ENCODE measurements at regions not wholly inside any gene's neighbourhood (a gene's known extent, or its start where the extent isn't known, plus 50 kb on each side); places are given as distances from the start of the nearest gene placed in this dataset.

- TF ChIP-seq SIX5 (IDR thresholded peaks at IDR 0.05; ENCODE audit: low read depth, low read length), result no peak
- TF ChIP-seq SRF (IDR thresholded peaks at IDR 0.05; ENCODE audit: low read depth, low read length), result no peak
- no peak for TF ChIP-seq SP2 (IDR thresholded peaks at IDR 0.05; ENCODE audit: low read length)
- TF ChIP-seq E2F6 (IDR thresholded peaks at IDR 0.05), result no peak
- no peak for TF ChIP-seq POLR2AphosphoS5 (IDR thresholded peaks at IDR 0.05; ENCODE audit: low read depth, low read length)
- no peak for TF ChIP-seq RAD21 (IDR thresholded peaks at IDR 0.05 in 1 of 2, conservative IDR thresholded peaks at IDR 0.05 in 1 of 2; ENCODE audit: low read depth in 2 of 2, low read length in 2 of 2)
- TF ChIP-seq TBP (IDR thresholded peaks at IDR 0.05; ENCODE audit: low read depth, low read length), result no peak
- no peak for TF ChIP-seq CHD1 (IDR thresholded peaks at IDR 0.05; ENCODE audit: low read depth, low read length)
- no peak for TF ChIP-seq CBX5 (IDR thresholded peaks at IDR 0.05; ENCODE audit: low read depth, low read length)
- TF ChIP-seq KDM1A (IDR thresholded peaks at IDR 0.05; ENCODE audit: borderline replicate concordance, low read length), result no peak
- no peak overlapping the region for H2AFZ ChIP-seq (ENCODE audit: low read length)
- no peak overlapping the region for H3K4ac ChIP-seq (replicated peaks; ENCODE audit: insufficient read length, low read depth, low read length)
- H3K9me3 ChIP-seq (ENCODE audit: insufficient read depth in 2 of 2, low read depth in 1 of 2, low read length in 1 of 2), result no peaks in the 10 kb centered on the region
- 100% methylated on average over 1 of the region's 1 CpG; no CpG with 5 or more reads in 1 of the 2 experiments for WGBS, 2 experiments (ENCODE audit: extremely low coverage in 1 of 2, insufficient coverage in 1 of 2, insufficient read length in 1 of 2, insufficient replicate concordance in 2 of 2, low coverage in 1 of 2, low lambda C conversion rate in 2 of 2, missing lambda C conversion rate in 1 of 2)
- no peaks in the 10 kb centered on the region for H3K79me2 ChIP-seq (ENCODE audit: control insufficient read depth in 1 of 2, insufficient read depth in 2 of 2, low read length in 2 of 2)
- FAIRE-seq, result no peak
- POLR2A ChIA-PET (ENCODE audit: partially characterized antibody), result no interaction called here
- H2BK5ac ChIP-seq (ENCODE audit: low read depth, low read length), result no peak overlapping the region
- H2BK12ac ChIP-seq (ENCODE audit: low read depth, low read length), result no peak overlapping the region
- DNase-seq (ENCODE audit: low read depth in 1 of 2, low spot score in 2 of 2), result no peak
- no peak overlapping the region for H4K91ac ChIP-seq (replicated peaks; ENCODE audit: insufficient read length, low read length)
- no peaks in the 10 kb centered on the region; the same call in 1 of the 2 replicates for H3K23me2 ChIP-seq (ENCODE audit: low read depth, low read length)
- no peaks in the 10 kb centered on the region for H4K20me1 ChIP-seq (replicated peaks in 1 of 2; ENCODE audit: control insufficient read depth in 1 of 2, insufficient read depth in 2 of 2, low read length in 2 of 2)
- H3K27ac ChIP-seq (ENCODE audit: low read depth, low read length), result no peak overlapping the region
- H3K36me3 ChIP-seq (ENCODE audit: control insufficient read depth in 2 of 4, insufficient read depth in 4 of 4, low read length in 3 of 4), result no peaks in the 10 kb centered on the region
- H4K5ac ChIP-seq (ENCODE audit: insufficient read length, low read depth, low read length), result no peak overlapping the region
- H3K18ac ChIP-seq (ENCODE audit: extremely low read depth, low read length), result no peak overlapping the region
- no peak overlapping the region for H4K8ac ChIP-seq (ENCODE audit: extremely low read depth, insufficient read depth, low read length)
- no peak overlapping the region for H2BK120ac ChIP-seq (replicated peaks; ENCODE audit: low read depth, low read length)
- no peak overlapping the region for H2BK20ac ChIP-seq (ENCODE audit: low read length)
- CTCF ChIA-PET (ENCODE audit: partially characterized antibody), result interaction anchor here (1.0 to 2.1 kb wide), 4 partner anchors 15 to 85 kb away, joined by 3 to 5 read pairs (median 3); no protein-coding TSS in a partner anchor
- H3K9ac ChIP-seq (replicated peaks in 1 of 4; ENCODE audit: extremely low read depth in 1 of 4, low read depth in 3 of 4, low read length in 3 of 4), result no peak overlapping the region
- H2BK15ac ChIP-seq (ENCODE audit: low read length), result no peak overlapping the region
- H3K79me1 ChIP-seq (ENCODE audit: low read depth, low read length), result no peaks in the 10 kb centered on the region
- H3K23ac ChIP-seq (ENCODE audit: insufficient read length), result no peak overlapping the region
- H3K56ac ChIP-seq (replicated peaks; ENCODE audit: insufficient read length, low read depth, low read length), result no peak overlapping the region
- H3K4me1 ChIP-seq (replicated peaks in 1 of 4; ENCODE audit: control insufficient read depth in 3 of 4, insufficient read depth in 4 of 4, low read length in 3 of 4), result no peaks in the 10 kb centered on the region
- H2AK5ac ChIP-seq (ENCODE audit: low read depth, low read length), result no peak overlapping the region
- no peak overlapping the region for H3K14ac ChIP-seq (ENCODE audit: insufficient read length)
- H3K4me3 ChIP-seq (ENCODE audit: extremely low read depth in 1 of 4, insufficient read depth in 2 of 4, low read depth in 3 of 4, low read length in 4 of 4), result no peak overlapping the region
- H3K4me2 ChIP-seq (ENCODE audit: insufficient read depth in 1 of 2, low read depth in 2 of 2, low read length in 2 of 2), result no peak overlapping the region
- no peaks in the 10 kb centered on the region for H3K27me3 ChIP-seq (replicated peaks in 1 of 4; ENCODE audit: control insufficient read depth in 3 of 4, extremely low read depth in 1 of 4, insufficient read depth in 3 of 4, low read length in 3 of 4)
Measured at GRCh38 chr7:7018290-7018689, 164.1 kb upstream of the C1GALT1 start.
